Occipital lobe (tissue), 1 donor: ENCODE measurements at regions not wholly inside any gene's neighbourhood (a gene's known extent, or its start where the extent isn't known, plus 50 kb on each side); places are given as distances from the start of the nearest gene placed in this dataset.
"Not testable (repeated sequence)": the region's sequence is repeated elsewhere in the genome, so short reads cannot be mapped to it uniquely, and the experiment has no call there.

Experiments used
- DNase-seq: peaks from one replicate; lab custom pipeline; 2025; lab: John Stamatoyannopoulos, UW

- no peak for DNase-seq
Observed at GRCh38 chr7:53596230-53596629, 560.8 kb downstream of the POM121L12 start.

- no peak for DNase-seq
Observed at GRCh38 chr7:53600296-53600695, 564.9 kb downstream of the POM121L12 start.

DNA sequence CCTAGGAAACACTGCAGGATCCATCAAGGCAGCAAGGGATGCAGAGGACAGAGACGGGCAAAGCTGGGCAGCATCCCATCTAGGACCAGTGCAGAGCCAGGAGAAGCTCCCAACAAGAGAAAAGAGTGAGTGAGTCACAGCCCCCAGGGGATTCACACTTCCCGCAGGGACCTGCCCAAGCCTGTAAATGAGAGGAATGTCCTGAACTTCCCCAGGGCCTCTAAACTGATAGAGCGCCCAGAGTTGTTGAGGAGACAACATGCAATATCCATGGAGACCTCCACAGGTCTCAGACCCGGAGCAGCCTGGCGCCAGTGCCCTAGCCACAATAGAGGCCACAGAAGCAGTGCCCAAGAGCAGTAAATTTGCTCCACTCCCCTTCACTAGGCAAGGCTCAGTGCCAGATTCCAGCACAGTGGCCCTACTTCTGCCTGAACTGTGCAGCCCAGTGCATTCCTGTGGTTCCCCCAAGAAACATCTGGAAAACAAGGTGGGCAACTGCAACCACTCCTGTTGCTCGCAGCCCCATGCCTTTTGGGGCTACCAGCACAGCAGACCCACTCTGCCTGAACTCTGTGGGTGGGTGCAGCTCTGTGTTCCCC lies 567.5 kb downstream of the POM121L12 start:
- DNase-seq: no peak

- no peak for DNase-seq
Observed at GRCh38 chr7:53603461-53603860, 568.0 kb downstream of the POM121L12 start.

GRCh38 chr7:53604201-53604600 lies 568.8 kb downstream of the POM121L12 start:
- DNase-seq: no peak

DNA sequence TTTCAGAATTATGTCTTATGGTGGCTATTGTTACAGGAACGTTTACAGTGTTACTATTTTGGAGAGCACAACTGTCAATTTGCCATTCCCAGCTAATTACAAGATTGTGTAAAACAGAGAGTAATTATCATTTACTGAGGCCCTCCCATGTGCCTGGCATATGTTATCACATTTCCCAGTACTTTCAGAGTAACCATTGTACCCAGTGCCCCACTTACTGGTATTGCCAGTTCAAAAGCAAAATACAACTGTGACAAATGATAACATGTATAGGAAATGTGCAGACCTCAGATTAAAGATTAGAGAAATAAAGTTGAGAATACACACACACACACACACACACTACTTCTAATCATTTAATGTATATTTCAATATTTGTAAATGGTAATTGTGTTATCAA lies 572.5 kb downstream of the POM121L12 start:
- no peak for DNase-seq

- DNase-seq: no peak
Observed at GRCh38 chr7:53609185-53609584, 573.8 kb downstream of the POM121L12 start.

DNA sequence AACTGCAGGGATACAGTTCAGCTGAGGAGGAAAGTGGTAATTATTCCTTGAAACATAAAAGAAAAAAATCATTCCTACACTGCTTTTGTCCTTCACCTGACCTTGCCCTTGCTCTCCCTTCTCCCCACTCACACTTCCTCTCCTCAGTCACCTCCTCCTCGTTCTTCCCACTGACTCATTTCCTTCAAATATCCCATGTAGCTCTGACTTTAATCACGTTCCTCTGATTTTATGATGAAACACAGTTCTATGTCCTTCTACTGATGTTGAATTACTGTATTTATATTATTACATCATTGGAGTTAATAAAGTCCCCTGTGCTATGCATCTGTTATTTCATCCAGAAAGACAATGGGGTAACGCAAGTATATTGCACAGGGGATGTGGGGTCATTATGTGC lies 575.6 kb downstream of the POM121L12 start:
- DNase-seq: no peak

GRCh38 chr7:53624356-53624755 lies 588.9 kb downstream of the POM121L12 start:
- DNase-seq: no peak

- DNase-seq: no peak
Observed at GRCh38 chr7:53628775-53629174, 593.3 kb downstream of the POM121L12 start.

GRCh38 chr7:53635251-53635650 lies 599.8 kb downstream of the POM121L12 start:
- DNase-seq: not testable (repeated sequence)

GRCh38 chr7:53638517-53638916 lies 603.1 kb downstream of the POM121L12 start:
- no peak for DNase-seq

DNA sequence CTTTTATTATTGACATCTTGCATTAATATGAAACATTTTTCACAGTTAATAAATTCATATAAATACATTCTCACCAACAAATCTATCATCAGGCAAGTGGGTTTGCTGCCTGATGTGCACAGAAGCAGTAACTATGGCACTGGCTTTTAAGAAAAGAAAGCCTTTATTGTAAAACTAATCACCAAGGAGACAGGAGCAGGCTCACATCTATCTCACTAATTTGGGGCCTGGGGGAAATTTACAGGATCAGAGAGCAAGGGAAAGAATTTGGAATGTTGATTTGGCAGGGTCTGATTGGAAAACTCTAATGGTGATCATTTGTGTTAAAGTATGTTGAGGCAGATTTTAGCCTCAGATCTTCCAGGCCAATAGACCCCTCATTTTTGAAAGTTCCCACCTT lies 605.7 kb downstream of the POM121L12 start:
- no peak for DNase-seq

GRCh38 chr7:53642361-53642760 lies 606.9 kb downstream of the POM121L12 start:
- no peak for DNase-seq

DNA sequence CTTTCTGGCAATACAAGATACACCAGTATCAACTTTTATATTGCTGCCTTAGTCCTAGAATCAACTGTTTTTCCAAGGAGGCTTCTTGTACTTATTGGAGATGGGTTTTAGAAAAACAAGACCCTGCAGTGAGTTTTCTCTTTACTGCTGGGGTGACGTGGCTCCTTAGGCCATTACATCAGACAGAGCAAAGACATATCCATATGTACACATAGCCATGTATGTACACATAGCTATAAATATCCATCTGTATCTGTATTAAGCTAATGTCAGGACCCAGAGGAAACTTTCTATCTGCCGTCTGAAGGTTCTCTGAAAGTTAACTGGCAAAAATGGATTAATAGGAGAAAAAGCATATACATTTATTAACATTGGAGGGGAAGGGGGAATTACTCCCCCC lies 607.4 kb downstream of the POM121L12 start:
- DNase-seq: no peak

GRCh38 chr7:53656881-53657280 lies 621.4 kb downstream of the POM121L12 start:
- DNase-seq: no peak

DNA sequence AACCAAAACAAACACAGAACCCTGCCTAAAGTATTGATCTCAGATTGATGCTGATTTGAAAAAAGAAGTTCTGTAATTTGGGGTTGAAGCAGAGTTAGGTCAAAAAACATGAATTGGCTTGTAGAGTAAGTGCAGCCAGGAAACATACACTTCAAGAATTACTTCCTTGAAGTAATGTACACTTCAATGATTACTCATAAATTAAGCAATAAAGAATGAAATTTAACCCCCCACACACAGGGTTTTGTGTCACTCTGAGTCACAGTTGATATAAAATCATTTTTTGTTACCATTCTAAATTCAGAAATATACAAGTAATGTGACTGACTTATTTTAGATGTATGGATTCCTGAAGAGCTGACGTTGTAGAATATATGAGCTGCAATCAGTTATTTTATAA lies 622.2 kb downstream of the POM121L12 start:
- DNase-seq: no peak

- DNase-seq: no peak
Observed at GRCh38 chr7:53658951-53659350, 623.5 kb downstream of the POM121L12 start.

DNA sequence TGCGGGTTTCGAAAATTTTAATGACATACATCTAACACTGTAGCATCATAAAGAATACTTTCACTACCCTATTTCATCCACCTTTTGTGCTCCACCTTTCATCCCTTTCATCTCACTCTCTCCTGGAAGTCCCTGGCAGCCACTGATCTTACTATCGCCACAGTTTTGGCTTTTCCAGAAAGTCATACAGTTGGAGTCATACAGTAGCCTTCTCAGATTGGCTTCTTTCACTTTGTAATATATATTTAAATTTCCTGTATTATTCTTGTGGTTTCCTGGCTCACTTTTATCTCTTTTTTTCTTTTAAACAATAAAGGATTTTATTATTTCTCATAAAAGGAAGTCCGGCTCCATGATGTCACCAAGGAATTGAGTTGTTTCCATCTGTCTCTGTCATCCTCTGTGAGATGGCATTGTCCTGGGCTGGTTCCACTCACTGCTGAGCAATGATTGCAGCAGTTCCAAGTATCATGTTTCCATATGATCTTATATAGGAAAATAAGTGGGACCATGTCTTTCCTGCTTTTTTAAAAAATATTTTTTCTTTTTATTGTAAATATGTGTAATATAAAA lies 626.3 kb downstream of the POM121L12 start:
- DNase-seq: no peak

DNA sequence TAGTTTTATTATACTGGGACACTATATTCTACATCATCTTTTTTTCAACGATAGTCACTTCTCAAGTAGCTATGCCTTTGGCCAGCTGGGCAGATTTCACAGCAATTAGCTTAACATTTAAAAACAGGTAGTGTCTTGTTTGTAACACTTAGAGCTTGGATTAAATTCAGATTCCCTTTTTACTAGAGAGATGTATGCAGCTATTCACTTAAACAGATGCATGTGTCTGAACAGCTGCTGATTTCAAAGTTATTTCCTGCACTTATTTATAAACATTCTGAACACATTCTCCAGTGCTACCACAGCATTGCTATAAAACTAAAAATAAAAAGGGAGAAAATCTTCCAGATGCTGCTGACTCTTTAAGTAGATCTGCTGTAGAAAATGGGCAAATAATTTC lies 637.2 kb downstream of the POM121L12 start:
- DNase-seq: no peak

DNA sequence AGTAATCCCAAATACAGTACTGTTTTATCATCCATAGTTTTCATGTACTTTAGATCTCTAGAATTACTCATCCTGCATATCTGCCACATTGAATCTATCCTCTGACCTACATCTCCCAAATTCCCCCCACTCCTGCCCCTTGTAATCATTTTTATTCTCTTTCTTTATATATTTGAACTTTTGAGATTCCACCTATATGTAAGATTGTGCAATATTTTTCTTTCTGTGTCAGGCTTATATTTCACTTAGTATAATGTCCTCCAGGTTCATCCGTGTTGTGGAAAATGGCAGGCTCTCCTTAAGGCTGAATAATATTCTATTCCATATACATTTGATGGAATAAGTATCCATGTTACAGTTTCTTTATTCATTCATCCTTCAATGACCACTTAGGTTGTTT lies 640.4 kb downstream of the POM121L12 start:
- no peak for DNase-seq

- no peak for DNase-seq
Observed at GRCh38 chr7:53684693-53685092, 649.3 kb downstream of the POM121L12 start.

DNA sequence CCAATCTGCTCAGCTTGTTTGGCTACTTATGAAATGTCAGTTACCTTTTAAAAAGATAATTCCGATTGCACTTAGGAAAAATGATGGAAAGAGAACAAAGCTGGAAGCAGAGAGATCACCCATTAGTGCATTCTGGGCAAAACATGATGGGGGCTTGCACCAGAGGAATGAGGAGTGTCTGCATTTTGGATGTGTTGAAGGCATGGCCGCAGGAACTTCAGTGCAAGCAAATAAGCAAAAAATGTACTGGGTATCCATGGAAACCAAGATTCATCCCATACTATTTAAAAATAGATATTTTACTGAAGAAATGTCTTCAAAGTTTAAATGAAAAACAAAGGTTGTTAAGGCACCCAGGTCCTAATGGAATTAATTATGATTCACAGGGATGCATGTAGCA lies 655.0 kb downstream of the POM121L12 start:
- no peak for DNase-seq

GRCh38 chr7:53697913-53698312 lies 662.5 kb downstream of the POM121L12 start:
- DNase-seq: no peak
